ENCODE measurements at regions not wholly inside any gene's neighbourhood (a gene's known extent, or its start where the extent isn't known, plus 50 kb on each side); places are given as distances from the start of the nearest gene placed in this dataset.
A peak's percentile ranks its signal among the peaks of the same experiment; 100 is the strongest.
"Not testable (repeated sequence)": the region's sequence is repeated elsewhere in the genome, so short reads cannot be mapped to it uniquely, and the experiment has no call there.

DNA sequence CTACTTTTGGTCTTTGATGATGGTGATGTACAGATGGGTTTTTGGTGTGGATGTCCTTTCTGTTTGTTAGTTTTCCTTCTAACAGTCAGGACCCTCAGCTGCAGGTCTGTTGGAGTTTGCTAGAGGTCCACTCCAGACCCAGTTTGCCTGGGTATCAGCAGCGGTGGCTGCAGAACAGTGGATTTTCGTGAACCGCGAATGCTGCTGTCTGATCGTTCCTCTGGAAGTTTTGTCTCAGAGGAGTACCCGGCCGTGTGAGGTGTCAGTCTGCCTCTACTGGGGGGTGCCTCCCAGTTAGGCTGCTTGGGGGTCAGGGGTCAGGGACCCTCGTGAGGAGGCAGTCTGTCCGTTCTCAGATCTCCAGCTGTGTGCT lies 56.6 kb upstream of the TNFAIP8 start:
- not testable (repeated sequence) for DNase-seq

DNA sequence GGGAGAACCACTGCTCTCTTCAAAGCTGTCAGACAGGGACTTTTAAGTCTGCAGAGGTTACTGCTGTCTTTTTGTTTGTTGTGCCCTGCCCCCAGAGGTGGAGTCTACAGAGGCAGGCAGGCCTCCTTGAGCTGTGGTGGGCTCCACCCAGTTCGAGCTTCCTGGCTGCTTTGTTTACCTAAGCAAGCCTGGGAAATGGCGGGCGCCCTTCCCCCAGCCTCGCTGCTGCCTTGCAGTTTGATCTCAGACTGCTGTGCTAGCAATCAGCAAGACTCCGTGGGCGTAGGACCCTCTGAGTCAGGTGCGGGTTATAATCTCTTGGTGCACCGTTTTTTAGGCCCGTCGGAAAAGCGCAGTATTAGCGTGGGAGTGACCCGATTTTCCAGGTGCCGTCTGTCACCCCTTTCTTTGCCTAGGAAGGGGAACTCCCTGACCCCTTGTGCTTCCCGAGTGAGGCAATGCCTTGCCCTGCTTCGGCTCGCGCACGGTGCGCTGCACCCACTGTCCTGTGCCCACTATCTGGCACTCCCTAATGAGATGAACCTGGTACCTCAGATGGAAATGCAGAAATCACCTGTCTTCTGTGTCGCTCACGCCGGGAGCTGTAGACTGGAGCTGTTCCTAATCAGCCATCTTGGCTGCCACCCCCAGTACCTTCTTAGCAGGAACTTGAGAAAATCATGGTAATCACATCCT lies 56.1 kb upstream of the TNFAIP8 start:
- DNase-seq: not testable (repeated sequence)

DNA sequence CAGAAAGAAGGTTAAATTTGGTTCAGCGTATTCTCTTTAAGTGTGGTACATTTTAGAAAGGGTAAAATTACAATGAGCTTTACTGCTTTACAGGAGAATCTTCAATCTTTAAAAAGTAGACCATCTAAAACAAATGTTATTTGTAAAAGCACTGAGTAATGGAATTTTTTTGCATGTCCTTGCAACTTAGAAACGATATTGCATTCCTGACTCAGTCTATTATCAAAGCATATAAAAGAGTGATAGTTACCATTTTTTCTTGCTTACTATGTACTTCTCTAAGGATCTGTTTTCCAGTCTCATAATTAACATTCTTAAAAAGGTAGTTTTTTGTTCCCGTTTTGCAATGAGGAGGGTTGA lies 55.5 kb upstream of the TNFAIP8 start:
- no peak for DNase-seq

DNA sequence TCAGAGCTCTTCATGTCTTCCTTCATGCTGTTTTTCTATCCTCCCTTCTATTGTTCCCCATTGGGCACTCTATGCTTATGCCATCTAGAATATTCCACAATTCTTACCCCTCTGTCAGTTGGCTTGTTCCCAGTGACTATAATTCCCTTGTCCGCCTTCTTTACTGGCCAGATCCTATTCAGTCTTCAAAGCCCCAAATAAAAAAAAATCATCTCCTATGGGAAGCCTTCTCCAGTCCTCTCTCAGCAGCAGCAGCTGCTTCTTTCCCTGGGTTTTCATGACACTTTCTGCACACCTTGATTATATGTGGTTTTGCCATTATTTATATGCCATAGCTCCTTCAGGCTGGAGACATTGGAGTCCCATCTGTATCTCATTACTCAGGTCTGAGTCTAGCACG lies 54.6 kb upstream of the TNFAIP8 start:
- DNase-seq: no peak

DNA sequence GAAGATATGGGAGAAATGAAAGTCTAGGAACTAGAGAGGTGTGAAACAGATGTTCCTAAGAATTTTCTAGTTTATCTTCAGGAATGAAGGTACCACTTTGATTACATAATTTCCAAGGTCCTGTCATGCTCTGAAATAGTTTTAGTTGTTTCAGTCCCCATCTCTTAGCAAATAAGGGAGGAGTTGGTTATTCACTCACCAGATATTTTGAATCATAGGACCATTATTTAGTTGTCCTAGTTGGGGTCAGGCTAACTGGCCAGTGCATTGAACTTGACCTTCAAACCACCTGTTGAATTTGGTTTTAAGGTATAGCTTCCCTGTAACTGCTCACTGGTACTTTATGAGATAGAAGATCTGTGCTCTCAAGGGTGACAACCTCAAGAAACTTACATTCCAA lies 53.9 kb upstream of the TNFAIP8 start:
- DNase-seq: peak; percentile 13

DNA sequence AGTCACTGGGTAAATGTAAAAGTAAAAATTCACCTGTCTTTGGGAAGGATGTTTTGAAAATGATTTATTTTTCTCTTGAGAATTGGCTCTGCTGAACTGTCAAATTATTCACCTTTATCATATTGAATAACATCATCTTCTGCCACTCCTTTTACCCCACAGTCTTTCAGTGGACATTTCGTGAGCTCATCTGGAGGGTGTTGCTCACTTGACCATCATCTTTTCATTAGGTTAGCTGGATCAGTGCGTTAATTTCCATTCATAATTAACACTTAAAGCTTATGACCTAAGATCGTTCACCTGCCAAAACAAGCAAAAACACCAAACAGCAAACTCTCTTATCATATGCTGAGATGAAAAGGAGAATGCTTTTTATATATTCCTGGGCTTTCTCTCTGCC lies 53.4 kb upstream of the TNFAIP8 start:
- no peak for DNase-seq

DNA sequence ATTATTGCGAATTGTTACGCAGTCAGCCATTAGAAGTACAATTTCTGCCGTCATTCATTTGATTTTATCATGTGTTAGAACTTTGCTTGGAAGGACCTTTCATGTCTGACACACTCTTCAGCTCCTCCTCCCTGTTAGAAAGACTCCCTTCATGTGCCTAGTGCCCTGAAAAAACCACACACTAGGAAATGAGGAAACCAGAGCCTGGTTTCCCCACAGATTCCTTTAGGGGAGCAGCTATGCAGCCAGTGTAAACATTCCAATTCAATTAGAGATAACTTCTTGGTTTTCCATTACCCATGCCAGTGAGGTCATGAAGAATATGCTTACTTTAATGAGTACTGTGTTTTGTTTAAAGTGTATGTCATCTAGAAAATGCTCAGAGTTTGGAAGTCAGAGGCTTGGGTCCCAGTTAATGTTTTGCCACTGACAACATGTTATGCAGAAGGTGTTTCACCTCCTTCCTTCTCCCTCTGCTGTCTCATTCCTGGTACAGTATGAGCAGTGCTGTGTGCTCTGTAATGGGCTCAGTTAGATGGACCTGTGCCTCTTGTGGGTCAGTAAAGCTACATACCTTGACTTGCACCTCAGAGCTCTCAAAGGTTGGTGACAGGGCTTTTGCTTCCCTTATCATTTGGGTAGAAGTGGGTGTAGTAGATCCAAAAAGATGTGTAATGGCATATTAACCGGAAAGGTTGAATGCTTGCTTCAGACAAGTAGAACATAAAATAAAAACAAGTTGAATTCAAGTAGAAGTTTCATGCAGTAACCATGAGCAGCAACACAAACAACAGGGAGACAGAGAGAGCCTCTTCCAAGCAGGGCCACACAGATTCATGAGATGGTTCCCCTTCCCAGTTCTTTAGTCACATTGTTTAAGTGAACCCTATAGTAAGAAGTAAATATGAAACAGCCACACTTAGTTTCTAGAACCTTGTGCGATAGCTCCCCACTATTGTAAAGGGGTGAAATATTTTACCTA lies 52.6 kb upstream of the TNFAIP8 start:
- DNase-seq: peak; percentile 97

DNA sequence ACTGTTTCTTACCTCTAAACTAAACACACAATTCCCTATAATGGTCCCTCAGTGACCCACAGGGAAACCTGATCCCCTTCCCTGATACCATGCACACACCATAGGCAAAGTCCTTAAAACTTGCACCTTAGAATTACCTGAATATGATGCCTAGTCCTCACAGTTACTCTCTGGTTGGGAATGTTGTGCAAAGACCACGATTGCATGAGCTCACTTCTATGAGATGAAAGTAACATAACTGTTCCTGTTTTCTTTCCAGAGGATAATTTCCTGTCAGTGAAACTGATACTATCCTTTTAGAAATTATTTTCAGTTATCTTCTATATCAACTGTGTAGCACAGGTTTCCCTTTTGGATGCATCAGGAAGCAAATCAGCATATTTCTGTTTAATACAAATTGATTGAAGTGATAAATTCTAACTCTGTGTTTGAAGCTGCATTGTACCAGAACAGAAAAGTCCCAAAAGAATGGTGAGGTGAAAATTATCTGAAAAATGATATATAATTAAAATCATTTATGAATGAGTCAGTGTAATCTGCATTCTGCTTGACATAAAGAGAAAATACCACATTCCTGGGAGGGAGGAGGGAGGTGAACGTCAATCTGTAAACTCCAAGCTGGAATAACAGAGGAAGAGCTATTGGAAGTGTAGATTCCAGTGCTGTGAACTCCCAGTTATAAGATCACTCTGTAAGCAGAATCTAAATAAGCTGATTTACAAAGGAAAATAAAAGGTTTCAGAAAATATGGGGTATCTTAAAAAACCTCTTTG lies 51.2 kb upstream of the TNFAIP8 start:
- peak; percentile 24 for DNase-seq
